SK-N-DZ (cell line): ENCODE measurements at regions not wholly inside any gene's neighbourhood (a gene's known extent, or its start where the extent isn't known, plus 50 kb on each side); places are given as distances from the start of the nearest gene placed in this dataset.
A peak's percentile ranks its signal among the peaks of the same experiment; 100 is the strongest.

Experiments
- DNase-seq: peaks from one replicate; pipeline ENCODE4 v3.0.0-alpha.2; 2015; ENCODE audit warnings: low spot score

- no peak for DNase-seq
Observed at GRCh38 chr5:74237571-74238145, 402.9 kb downstream of the ENC1 start.

GRCh38 chr5:74235552-74235951, 405.0 kb downstream of the ENC1 start:
- no peak for DNase-seq

- no peak for DNase-seq
Observed at GRCh38 chr5:74233571-74233970, 407.0 kb downstream of the ENC1 start.

DNA sequence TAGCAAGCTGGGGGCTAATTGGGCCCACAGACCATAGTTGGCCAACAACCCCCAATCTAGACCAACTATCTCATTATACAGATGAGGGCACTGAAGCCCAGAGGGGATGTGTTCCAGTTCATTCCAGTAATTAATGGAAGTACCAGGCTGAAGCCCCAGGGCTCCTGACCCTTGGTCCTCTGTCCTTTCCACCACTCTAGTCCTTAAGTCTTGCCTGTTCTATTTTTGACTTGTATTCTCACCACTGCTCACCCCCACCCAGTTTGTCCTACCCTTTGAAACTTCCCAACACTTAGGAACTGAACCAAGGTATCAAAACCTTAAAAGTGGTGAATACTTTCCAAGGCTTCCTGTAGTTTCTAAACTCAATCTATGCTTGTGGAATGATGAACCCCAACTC, 407.4 kb downstream of the ENC1 start:
- no peak for DNase-seq

DNA sequence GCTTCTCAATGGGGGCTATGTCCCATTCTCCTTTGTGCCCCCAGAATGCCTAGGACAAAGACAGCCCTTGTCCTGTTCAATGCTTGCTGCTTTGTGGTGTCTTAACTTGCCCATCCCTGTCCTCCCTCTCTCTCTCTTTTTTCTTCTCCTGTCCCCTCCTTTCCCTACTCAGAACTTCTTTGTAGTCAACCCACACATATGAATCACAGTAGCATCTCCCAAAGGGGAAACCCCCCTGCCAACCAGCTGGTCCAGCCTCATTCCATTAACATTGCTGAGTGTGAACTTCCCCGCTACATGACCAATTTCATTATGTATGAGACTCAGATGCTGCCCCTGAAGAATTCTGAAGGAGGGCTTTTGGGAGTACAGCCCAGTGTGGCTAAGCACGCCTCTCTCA, 408.3 kb downstream of the ENC1 start:
- DNase-seq: no peak

- DNase-seq: no peak
Observed at GRCh38 chr5:74231697-74232096, 408.8 kb downstream of the ENC1 start.

GRCh38 chr5:74226716-74227485, 413.6 kb downstream of the ENC1 start:
- DNase-seq: no peak

- no peak for DNase-seq
Observed at GRCh38 chr5:74225587-74225986, 414.9 kb downstream of the ENC1 start.

DNA sequence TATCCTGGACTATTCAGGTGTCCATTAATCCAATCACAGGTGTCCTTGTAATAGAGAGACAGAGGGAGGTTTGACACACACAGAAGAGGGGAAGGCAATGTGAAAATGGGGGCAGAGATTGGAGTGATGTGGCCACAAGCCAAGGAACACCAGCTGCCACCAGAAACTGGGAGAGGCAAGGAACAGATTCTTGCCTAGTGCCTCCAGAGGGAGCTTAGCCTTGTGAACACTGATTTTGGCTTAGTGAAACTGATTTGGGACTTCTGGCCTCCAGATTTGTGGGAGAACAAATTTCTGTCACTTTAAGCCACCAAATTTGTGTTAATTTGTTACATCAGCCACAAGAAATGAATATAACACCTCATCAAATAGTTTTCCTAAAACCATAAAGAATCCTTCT, 416.2 kb downstream of the ENC1 start:
- DNase-seq: no peak

- DNase-seq: no peak
Observed at GRCh38 chr5:74222806-74223205, 417.7 kb downstream of the ENC1 start.

GRCh38 chr5:74221413-74221812, 419.1 kb downstream of the ENC1 start:
- no peak for DNase-seq

DNA sequence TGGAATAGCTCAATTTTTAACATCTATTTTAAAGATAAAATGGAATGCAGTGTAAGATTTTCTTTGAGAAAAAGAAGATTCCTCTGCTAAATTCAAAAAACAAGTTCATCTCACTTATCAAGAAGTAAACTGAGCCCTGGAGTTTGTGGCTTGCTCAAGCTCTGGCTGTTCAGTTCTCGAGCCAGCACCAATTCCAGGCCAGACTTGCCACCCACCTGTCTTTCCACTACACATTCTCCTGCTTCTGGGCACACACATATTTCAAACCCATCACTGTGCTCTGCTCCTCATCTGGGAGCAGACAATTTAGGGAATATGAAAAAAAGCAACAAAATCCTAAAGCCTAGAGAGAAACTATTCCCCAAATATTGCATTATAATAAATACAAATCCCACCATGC, 424.5 kb downstream of the ENC1 start:
- DNase-seq: no peak

GRCh38 chr5:74212336-74212735, 428.2 kb downstream of the ENC1 start:
- DNase-seq: peak; percentile 33

GRCh38 chr5:74209571-74209970, 431.0 kb downstream of the ENC1 start:
- no peak for DNase-seq

DNA sequence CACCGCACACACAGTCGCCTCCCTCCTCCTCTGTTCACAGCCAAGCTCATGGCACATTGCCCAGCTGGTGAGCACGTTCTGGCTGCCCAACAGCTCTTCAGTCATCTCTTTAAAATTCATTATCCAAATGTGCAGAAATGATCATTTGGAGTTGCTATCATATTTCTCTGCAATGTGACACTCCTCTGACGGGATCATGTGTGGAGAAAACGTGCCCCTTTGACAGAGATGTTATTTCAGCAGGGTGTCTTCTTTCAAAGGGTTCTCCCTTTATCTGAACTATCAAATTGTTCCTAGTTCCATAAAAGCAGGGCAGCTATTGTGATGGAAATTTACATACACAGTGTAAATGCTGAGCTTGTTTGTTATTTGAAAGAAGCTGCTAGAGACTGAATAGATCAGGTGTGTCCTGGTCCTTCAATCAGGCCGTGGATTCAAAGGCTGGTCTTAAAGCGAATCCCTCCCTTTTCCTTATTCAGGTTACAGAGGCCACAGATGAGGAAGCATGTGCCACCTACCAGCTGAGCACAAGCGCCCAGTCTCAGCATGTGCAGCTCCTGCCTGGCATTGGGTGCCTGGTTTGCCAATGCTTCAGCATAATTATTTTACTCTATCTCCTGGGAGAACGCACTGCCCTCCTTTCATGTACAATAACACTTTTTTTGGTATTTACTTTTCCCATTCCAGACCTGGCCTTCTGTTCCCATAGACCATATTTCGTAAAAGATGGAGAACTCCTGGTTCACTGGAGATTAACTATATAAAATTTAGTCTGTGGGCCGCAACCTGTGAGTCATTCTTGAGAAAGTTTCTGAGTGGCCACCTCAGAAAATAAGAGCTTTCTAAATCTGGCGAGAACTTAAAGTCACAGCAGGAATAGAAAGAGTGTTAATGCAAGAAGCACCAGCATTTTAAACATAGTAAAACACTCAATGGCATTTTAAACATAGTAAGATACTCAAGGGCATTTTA, 433.7 kb downstream of the ENC1 start:
- no peak for DNase-seq

DNA sequence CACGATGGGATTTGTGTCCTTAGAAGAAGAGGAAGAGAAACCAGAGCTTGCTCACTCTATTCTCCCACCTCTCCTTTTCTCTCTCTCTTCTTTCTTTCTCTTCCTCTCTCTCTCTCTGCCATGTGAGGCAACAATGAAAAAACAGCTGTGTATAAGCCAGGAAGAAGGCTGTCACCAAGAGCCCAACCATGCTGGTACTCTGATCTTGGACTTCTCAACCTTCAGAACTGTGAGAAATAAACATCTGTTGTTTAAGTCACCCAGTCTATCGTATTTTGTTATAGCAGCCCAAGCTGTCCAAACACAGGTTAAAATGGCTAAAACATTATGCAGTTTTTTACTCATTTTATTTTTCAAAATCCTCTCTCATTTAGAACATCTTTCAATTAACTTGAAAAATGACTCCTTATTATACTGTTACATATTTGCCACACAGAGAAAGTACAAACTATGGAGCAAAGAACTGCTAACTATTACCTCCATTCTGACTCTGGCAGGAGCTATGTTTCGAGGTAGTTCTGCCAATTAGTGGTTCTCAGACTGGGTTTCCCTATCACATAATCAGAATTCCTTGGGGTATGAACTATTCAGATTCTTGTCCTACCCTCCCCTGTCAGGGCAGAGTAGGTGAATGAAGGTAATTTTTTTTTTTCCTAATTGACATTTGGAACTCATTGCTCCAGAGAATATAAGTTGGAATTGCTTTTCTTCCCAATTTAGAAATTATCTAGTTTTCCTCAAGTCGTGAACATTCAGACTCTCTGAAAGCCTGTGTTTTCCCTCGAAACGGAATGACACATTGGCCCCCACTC, 434.6 kb downstream of the ENC1 start:
- DNase-seq: no peak

DNA sequence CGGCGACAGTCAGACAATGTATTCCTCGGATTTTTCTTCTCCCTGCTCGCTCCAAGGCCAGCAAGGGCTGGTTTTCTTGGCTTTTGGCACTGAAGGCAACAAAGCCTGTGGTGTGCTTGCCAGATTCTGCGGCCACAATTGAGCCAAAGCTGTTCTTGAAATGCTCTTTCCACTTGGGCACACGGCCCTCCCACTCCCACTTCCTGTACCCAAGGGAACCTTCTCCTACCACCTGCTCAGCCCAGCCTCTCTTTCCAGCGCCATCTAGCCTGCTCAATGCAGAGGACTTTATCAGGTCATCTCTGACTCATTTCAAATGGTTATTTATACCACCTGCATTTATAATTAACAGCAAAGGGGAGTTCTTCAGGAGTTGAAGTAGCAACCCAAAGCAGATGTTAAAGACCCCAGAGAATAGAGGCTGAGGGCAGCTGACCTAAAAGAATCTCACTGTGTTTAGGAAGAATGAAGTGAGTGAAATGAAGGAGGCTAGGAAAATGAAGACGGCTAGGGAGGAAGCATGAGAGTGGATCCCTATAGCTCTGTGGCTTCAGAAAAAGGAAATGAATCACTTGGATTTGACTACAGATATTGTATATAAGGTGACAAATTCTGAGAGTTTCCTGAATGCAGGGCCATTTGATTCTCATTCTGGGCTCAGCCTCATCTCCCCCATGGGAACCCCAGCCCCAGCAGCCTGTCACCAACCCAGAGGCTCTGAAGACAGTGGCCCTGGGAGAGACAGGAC, 439.0 kb downstream of the ENC1 start:
- DNase-seq: peak; percentile 72

- DNase-seq: peak; percentile 82
Observed at GRCh38 chr5:74200560-74200959, 440.0 kb downstream of the ENC1 start.

DNA sequence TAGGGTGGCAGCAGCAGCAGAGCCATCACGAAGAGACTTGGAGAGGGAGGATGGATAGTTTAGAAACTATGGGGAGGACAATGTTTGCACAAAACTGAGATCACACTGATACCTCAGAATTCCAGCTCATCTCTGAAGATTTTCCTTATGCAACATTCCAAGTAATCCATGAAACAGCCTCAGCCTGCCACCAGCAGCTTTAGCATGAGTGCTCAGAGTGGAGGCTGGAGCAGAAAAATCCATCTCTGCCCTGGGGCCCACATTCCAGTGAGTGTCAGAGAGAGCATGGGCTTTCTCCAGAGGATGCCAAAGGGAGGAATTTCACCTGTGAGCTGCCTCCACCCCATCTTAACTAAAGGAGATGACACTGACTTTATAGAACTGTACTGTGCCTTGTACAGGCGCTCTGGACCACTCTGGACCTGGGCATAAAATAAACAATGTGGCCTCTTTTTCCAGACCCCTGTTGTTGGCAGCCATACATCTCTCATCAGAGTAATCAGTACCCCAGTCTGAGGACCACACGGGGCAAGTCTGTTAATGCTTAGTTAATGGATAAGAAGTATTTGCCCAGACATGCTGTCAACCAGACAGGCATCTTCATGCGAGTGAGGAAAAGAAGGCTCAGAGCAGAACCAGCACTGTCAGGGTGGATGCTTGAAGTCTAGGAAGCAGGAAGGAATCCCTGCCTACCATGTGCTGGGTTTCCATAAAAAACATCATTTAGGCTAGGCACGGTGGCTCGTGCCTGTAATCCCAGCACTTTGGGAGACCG, 440.9 kb downstream of the ENC1 start:
- no peak for DNase-seq

GRCh38 chr5:74199005-74199404, 441.5 kb downstream of the ENC1 start:
- DNase-seq: no peak
